ENCODE measurements at regions not wholly inside any gene's neighbourhood (a gene's known extent, or its start where the extent isn't known, plus 50 kb on each side); places are given as distances from the start of the nearest gene placed in this dataset.
A peak's percentile ranks its signal among the peaks of the same experiment; 100 is the strongest.

DNA sequence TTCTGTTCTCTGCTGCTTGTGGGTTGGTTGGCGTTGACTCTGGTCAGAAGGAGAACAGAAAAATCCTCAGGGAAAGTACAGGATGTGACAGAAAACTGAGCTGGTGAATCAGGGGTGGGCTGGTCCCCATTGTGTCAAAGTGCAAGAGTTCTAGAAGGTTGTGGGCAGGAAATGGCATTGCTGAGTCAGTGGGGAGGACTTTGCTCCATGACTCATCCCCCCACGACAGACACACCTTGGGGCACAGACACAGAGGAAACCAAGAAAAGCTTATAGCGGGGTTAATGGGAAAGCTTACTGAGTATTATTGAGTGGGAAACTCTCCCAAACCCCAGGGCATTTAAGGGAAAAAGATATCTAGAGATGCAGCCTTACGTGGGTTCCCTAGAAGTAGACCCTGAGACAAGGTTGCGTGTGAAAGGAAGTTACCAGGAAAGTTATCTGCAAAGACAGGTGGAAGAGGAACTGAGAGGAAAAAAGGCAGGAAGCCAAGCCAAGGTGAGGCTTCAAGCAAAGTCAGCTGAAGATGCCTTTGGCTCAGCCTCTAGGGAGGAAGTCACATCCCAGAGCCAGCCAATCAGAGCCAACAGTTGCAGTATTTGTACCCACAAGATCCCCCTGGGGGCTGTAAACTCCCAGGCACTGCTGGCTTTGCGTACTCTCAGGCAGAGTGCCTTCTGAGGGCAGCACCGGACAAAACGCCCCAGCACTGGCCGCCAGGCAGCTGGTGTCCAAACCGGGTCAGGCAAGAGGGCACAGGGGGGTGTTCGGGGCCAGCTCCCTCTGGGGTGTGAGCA, 86.4 kb downstream of the FOXL1 start:
- DNase-seq, result peak; percentile 72 to 81

DNA sequence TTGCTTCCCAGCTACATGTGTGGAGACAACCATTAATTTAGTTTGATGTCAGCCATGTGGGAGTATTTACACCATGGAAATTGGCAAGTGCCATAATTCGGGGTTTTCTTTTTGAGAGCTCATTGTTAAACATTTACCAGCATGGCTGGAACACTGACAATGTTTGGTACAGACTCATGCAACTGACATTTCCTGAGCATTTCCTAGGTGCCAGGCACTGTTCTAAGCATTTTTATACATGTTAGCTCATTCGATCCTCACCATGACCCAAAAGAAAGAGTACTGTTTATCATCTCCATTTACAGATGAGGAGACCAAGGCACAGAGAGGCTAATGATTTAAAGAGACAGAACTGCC, 86.9 kb downstream of the FOXL1 start:
- DNase-seq, result no peak

DNA sequence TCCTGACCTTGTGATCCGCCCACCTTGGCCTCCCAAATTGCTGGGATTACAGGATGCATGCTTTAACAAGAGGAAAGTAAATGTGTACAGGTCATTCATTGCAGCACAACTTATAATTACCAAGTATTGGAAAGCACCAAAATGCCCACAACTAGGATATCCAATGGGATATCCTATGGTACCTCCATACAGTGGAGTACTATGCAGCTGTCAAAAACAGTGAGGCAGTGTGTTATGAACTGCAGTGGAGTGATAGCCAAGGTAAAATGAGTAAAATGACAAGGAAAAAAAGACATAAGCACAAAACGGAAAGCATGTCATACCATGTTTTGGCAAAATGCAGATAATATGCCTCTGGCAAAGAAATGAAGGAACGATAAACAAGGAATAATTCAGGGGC, 87.6 kb downstream of the FOXL1 start:
- DNase-seq, result no peak

DNA sequence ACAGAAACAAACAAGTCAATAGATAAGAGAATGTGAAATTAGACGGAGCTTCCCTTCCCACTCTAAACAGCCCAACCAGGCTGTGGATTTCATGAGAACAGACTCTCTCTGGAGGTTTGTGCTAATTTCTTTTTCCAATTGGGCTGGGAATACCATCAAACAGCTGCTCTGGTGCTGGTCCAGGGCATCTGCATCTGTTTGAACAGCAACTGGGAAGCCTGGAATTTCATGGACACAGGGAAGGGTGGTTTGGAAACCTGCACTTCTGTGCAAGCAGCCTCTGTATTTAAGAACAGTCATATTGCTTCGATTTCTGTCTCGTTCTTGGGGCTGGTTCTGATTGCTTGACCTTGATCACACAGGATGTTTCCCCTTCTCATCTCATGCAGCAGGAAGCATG, 88.7 kb downstream of the FOXL1 start:
- no peak for DNase-seq

DNA sequence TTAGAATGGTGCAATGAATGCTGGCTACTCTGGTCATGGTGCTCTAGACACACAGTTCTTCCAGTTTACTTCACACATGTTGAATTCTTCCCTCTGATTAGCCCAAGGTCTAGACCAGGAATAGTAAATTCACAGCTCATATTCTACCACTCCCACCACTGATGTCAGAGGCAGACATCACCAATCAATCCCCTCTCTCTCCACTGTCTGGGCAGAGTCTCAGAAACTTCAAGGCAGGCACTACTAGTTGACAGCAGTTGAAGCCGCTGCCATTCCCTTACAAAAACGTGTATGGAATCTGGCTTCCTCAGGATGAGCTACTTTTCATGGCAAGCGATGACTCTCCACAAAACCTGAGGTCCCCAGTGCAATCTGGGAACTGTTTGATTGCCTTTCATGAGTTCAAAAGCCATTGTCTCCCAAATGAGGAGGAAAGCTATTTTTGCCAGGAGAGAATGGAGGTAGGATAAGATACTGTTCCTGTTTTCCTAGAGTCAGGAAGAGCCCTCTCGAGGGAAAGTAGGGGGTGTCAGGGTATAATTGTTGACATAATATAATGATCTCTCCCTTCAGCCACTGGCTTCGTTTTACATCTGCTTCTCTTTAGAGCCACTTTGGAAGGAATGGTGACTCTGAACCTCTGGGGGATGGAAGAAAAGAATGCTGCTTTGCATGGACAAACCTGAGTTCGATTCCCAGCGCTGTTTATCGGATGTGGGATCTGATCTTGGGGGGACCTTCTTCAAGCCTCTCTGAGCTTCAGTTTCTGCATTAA, 90.0 kb downstream of the FOXL1 start:
- DNase-seq, result no peak

DNA sequence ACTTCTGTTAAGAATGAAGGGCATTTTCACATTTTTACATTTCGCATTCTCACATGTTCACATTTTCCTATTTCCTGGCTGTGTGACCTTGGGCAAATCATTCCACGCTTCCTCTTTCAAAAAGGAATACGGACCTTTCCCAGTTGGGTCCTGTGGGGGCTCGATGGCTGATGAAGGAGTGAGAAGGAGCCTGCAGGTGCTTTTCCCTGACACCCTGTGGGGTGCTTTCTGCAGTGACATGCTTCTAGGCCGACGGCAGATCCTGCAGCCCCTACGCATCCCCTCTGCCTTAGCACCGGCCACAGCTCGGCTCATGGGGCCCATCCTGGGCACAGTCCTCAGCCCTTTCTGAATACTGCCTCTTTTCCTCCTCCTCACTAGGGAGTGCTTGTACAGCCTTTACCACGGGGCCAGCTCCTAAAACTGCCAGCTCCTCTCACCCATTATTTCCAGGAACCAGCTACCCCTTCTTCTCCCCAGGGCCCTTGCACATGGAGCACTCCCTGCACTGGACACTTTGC, 91.0 kb downstream of the FOXL1 start:
- no peak for DNase-seq

DNA sequence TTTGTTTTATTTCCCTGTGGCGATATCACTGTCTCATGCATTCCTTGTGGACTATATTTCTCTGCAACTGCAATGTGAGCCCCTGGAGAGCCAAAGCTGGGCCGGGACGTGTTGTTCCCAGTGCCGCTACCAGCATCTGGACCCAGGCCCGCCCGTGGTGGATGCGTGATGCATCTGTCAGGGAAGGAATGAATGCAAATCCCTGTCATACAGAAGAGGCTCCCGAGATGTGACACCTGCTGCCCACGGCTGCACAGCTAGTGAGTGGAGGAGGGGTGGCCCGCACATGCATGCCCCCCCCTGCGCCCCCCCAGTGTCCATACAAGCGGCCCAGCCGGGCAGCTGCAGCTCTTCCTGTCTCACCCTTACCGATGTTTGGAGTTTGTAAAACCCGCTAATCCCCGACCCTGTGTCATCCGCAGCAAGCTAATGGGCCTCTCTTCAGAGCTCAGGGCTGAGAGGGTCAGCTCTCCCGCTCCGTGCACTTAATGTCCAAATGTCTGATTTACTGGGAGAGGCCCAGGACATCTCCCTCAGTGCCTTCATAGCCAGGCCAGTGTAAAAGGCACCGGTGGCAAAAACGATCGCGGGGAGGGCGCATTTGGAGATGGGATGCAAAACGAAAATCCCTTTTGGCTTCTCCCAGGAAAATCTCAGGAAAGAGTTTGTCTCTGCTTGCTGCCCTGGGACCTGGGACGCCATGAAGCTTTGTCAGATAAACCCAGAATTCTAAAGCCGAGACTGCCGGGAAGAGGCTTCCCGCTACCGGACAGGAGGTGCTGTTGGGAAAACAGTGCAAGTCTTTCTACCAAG, 91.8 kb downstream of the FOXL1 start:
- DNase-seq, result no peak

DNA sequence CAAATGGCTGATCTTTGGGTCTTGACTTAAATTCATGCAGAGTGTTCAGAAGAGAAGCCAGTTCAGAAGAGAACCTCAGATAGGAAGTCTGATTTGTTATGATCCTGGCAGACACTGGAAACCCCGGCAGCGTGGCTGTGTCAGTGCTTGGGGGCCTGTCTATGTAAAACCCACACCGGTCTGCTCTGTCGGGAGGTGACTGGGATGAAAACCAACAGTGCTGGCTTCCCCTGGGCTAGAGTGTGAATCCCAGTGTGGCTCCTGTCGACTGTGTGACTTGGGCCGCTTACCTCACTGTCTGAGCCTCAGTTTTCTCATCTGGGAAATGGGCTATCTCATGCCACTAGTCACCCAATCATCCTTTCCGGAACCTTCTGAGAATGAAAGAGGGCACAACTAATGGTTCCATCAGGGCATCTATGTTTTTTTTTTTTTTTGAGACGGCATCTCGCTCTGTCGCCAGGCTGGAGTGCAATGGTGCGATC, 92.4 kb downstream of the FOXL1 start:
- DNase-seq, result no peak

DNA sequence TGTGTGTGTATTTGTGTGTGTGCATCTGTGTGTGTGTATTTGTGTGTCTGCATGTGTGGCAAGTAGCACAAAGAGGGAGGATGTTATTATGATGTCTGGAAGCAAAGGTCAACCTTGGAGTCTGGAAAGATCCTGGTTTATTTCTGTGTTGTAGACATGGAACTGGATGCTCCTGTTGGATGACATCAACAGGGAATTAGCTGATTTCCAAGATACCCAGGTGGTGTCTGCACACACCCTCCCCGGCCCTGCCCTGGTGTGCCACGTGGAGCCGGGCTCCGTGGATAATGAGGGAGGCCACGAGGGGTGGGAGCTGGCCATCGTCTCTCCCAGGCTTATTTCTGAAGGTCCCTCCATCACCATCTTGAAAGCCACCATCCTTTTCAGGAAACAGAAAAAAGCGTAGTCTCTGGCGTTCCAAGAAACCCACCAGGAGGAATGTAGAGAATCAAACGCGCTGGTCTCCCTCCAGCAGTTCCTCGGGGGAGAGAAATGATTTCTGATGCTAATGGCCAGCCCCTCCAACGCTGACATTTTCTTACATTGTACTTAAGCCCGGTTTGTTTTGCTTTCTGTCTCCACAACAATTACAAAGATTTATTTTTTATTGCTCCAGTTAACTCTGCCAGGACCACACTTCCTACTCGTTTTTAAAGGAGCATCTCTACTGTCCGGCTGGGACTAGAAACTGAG, 93.3 kb downstream of the FOXL1 start:
- no peak for DNase-seq

DNA sequence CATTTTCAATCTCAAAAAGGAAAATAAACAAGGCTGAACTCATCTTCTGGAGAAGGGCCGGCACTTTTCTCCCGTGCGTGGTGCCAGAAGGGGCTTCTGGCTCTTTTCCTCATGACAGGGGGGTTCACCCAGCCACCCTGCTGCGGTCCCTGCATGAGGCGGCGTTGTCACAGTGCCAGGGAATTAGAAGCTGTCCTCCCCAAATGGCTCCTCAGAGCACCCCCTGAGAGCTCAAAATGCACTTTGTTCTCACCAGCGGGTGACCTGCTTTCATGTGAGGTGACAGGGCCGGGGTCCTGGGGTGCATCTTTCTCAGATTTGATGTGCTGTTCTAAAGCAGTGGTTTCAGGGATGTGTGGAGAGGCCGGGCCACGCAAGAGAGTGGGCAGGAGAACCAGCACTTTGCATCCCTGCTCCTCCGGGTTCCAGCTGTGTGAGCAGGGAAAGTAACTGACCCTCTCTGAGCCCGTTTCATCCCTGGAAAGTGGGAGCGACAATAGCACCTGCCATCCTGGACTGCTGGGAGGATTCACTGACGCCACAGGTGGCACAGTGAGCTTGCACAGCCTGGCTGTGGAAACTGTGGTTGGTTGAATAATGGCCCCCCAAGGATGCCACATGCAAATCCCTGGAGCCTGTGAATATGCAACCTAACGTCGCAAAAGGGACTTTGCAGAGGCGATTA, 94.0 kb downstream of the FOXL1 start:
- DNase-seq, result no peak

DNA sequence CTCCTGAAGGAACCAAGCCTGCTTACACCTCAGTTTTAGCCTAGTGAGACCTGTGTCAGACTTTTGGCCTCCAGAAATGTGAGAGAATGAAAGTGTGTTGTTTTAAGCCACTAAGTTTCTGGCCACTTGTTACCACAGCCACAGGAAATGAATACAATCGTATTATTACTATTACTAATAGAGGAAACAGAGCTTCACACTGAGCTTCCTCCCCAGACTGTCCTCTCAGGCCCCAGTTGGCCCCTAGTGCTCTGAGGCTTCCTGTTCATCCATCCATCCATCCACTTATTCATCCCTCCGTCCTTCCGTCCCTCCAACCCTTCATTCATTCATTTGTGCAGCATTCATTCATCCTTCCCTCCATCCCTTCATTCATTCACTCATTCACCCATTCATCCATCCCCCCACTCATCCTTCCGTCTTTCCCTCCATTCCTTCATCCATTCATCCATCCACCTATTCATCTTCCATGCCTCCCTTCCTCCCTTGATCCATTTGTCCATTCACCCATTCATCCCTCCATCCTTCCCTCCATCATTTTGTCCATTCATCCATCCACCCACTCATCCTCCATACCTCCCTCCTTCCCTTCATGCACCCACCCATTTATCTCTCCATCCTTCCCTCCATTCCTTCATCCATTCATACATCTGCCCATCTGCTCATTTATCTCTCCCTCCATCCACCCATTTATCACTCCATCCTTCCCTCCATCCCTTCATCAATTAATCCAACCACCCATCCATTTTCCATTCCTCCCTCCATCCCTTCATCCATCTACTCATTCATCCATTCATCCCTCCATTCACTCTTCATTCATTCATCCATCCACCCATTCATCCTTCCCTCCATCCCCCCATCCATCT, 95.0 kb downstream of the FOXL1 start:
- no peak for DNase-seq

DNA sequence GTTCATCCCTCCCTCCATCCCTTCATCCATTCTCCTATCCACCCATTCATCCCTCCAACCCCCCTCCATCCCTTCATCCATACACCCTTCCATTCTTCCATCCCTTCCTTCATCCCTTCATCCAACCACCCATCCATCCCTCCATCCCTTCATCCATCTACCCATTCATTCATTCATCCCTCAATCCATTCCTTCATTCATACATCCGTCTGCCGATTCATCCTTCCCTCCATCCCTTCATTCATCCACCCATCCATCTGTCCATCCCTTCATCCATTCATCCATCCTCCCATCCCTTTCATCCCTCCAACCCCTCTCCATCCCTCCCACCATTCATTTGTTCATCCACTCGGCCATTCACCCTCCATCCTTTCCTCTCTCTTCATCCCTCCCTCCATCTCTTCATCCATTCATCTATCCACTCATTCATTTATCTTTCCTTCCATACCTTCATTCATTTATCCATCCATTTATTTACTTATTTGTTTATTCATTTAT, 95.7 kb downstream of the FOXL1 start:
- DNase-seq, result no peak

DNA sequence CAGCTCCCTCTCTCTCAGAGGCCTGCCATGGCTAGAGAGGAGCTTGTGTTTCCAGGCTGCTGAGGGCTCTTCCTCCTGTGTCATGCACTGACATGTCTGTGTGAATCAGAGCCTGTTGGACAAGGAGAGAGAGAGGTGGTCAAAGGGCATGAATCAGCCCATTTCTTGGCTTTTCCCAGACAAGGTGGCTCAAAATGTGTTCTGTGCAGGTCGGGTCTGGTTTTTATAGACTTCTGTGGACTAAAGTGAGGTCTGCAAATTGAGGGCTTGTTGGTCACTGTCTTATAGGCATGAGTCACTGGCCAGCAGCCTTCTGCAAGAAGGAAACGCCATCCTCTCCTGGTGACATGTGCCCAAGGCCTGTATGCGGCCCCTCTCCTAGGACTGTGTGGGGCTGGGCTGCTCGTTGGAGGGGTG, 97.9 kb downstream of the FOXL1 start:
- DNase-seq, result no peak

DNA sequence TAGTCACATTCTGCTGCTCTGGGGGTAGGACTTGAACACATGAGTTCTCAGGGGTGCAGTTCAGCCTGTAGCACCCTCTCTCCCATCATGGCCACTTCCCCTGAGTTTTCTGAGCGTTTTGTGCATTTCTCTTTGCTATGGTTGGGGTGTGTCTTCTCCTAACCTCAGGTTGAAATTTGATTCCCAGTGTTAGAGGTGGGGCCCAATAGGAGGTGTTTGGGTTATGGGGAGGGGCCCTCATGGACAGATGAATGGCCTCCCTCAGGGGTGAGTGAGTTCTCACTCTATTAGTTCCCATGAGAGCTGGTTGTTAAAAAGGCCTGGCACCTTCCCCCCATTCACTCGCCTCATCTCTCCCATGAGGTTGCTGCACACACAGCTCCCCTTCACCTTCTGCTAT, 101.1 kb downstream of the FOXL1 start:
- no peak for DNase-seq

DNA sequence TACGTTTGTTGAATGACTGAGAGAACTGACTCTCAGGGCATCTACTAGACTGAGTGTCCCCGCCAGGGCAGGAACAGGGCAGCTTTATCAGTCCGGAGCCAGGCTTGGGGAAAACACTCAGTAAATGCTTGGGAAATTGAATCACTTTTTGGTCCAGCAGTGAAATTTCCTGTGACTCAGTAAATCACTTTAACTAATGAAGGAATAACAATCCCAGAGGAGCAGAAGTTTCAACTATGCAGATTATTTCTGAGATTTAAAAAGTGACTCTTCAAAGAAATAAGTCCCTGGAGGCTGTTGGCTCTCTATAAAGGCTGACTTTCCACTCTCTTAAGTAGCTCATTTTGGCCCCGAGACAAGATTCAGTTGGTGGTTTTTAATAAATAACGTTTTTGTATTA, 101.8 kb downstream of the FOXL1 start:
- no peak for DNase-seq

DNA sequence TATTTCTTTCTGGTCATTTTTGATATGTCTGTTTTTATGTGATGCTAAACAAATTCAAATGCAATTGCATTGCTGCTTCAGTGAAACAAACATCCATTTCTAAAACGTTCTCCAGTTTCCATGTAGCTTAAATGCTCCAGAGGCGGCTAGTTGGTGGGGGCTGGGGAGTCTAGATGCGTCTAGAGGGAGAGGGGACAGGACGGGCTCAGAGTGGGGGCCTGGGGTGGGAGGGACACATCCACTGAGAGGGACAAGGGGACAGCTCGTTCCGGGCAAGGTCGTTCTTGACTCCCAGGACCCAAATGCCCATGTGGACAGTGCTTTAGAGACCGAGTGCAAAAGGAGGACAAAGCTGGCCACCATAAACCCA, 102.3 kb downstream of the FOXL1 start:
- no peak for DNase-seq

DNA sequence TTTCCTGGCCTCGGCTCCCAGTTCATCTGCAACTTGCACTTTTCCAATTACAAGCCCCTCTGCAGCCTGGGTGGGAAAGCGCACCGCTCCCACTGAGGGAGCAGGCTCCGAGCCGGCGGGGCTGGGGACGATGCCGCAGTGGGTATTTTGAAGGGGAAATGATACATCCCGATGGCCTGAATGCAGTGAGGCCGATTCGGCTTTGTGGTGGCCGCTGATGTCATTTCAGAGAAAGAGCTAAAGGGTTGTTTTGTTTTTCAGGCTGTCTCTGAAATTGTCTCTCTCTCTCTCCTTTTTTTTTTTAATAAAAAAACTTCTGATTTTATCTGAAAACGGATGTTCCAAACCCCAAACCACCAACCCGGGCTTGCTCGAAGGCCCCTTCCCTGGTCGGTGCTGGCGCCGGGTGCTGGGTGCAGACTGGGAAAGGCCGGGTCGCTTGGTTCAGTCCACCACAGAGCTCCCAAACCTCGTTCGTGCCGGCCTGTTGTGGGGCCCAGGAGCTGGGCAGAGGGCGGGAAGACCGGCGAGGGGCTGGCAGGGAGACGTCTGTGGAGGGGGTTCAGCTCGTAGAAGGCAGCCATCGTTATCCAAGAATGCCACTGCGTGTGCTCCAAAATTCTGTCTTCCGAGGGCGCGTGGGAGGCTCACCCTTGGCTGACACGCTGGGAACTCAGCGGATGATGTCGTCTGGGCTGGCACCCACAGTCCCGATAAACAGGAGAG, 102.8 kb downstream of the FOXL1 start:
- DNase-seq, result no peak

DNA sequence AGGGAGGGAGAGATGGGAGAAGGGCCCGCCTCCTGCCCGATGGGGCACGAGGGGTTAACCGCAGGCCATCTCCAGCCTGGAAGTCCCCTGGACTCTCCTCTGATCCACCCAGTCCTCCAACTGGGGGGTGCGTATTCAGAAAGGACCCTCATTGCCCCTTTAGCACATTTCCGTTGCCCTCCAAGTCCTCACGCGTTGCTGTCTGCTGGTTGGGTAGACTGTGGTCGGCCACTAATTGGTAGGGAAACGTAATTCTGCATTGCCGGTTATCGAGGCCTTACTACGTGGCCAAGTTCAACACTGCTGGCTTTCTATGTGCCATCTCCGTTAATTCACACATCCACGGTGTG, 103.4 kb downstream of the FOXL1 start:
- no peak for DNase-seq

DNA sequence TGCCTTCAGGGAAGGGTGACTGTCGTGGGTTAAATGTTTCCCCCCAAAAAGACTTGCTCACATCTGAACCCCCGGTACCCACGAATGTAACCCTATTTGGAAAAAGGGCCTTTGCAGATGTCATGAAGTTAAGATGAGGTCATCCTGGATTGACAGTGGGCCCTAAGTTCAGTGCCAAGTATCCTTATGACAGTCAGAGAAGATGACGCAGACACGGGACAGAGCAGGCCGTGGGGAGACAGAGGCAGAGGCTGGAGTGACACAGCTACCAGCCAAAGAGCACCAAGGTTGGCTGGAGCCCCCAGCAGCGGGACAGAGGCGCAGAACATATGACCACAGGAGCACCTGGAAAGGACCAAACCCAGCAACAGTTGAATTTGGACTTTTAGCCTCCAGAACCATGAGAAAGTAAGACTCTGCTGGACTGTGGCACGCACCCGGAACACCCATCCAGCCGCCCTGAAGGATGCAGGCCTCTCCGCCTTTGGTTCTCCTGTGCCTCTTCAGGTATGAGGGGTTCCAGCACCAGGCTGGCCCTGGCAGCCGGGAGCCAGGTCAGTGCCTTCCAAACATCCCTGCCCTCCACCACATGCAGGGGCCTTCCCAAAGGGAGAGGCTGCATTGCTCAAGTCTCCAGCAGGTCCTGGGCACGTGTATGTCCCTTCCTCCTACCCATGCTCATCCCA, 104.0 kb downstream of the FOXL1 start:
- no peak for DNase-seq

All from activated T-cell treated with anti-CD3 and anti-CD28 coated beads, Interleukin-2, amount 50 U/mL, for 48 hours (primary cell).